Endothelial cell of umbilical vein (primary cell): ENCODE measurements at regions not wholly inside any gene's neighbourhood (a gene's known extent, or its start where the extent isn't known, plus 50 kb on each side); places are given as distances from the start of the nearest gene placed in this dataset.

ENCODE experiments used
- BruUV-seq: library from RNA; stranded (reverse); fragments of 400-500 nt; replicated peaks from 2 replicates; lab custom pipeline; 2021; lab: Mats Ljungman, UMichigan
- CTCF ChIA-PET: fragments of 300-600, 350-600 bp; sonication (Branson Sonifier 250); formaldehyde crosslinking; loops from one replicate; lab custom pipeline; 2021; ENCODE audit warnings: antibody characterized with exemption, inconsistent platforms; lab: Charles Lee
- POLR2A ChIA-PET: fragments of 300-600, 350-600 bp; sonication (Branson Sonifier 250); formaldehyde crosslinking; loops from one replicate; lab custom pipeline; 2021; ENCODE audit warnings: antibody characterized with exemption, inconsistent platforms; lab: Charles Lee
- DNase-seq: peaks from one replicate; pipeline ENCODE4 v3.0.0-alpha.2; 2011; ENCODE audit warnings: low read depth, low spot score
- FAIRE-seq: peaks from 2 replicates; lab custom pipeline; 2011; peaks lifted over from hg19 to GRCh38; lab: Jason Lieb, UNC
- H2AFZ ChIP-seq: 2 replicates; pipeline ENCODE4 v1.6.0; 2012; ENCODE audit warnings: low read depth, low read length, control low read depth, inconsistent platforms
- H3K27ac ChIP-seq: 2 replicates; pipeline ENCODE4 v1.5.1; 2011; ENCODE audit warnings: low read depth, mild to moderate bottlenecking, control low read depth, low read length, moderate library complexity; ENCODE audit not compliant: insufficient read depth
- H3K27me3 ChIP-seq, 2 experiments: 2 replicates each; pipeline versions ENCODE4 v1.6.0 to v1.6.1; 2011; ENCODE audit warnings: low read length in 2 of 2, mixed read lengths in 1 of 2; ENCODE audit not compliant: control insufficient read depth in 2 of 2, insufficient read depth in 2 of 2
- H3K36me3 ChIP-seq, 2 experiments: 2 replicates in 1 of 2; 3 replicates in 1 of 2; pipeline ENCODE4 v1.5.1; 2011; ENCODE audit warnings: low read length in 2 of 2, mild to moderate bottlenecking in 1 of 2, moderate library complexity in 1 of 2; ENCODE audit not compliant: control insufficient read depth in 2 of 2, insufficient read depth in 2 of 2; ENCODE audit errors: extremely low read depth in 1 of 2
- H3K4me1 ChIP-seq: 3 replicates; pipeline ENCODE4 v1.5.1; 2011; ENCODE audit warnings: mild to moderate bottlenecking, low read length; ENCODE audit not compliant: control insufficient read depth, insufficient read depth; ENCODE audit errors: extremely low read depth
- H3K4me2 ChIP-seq: 2 replicates; pipeline ENCODE4 v1.6.1; 2011; ENCODE audit warnings: low read length, control low read depth, mixed read lengths; ENCODE audit not compliant: insufficient read depth
- H3K4me3 ChIP-seq, 3 experiments: fragments of 200-600 bp in 1 of 3; sonication (generic), shearing (Covaris generic) in 1 of 3; replicated peaks in 1 of 3; 2 replicates each; pipeline ENCODE4 v1.5.1; 2011 to 2016; ENCODE audit warnings: control low read depth in 3 of 3, low read length in 3 of 3, mild to moderate bottlenecking in 2 of 3, inconsistent platforms in 1 of 3, low read depth in 1 of 3, moderate library complexity in 1 of 3; ENCODE audit not compliant: insufficient read depth in 1 of 3
- H3K79me2 ChIP-seq: 2 replicates; pipeline ENCODE4 v1.6.0; 2012; ENCODE audit warnings: low read length, inconsistent platforms; ENCODE audit not compliant: control insufficient read depth, insufficient read depth
- H3K9ac ChIP-seq: replicated peaks from 2 replicates; pipeline ENCODE3; 2011; ENCODE audit warnings: low read length, control low read depth; ENCODE audit not compliant: insufficient read depth; ENCODE audit errors: extremely low read depth
- H3K9me1 ChIP-seq: replicated peaks from 3 replicates; pipeline ENCODE4 v1.6.0; 2011; ENCODE audit warnings: mild to moderate bottlenecking, low read length; ENCODE audit not compliant: control insufficient read depth, insufficient read depth; ENCODE audit errors: extremely low read depth
- H3K9me3 ChIP-seq: replicated peaks from 2 replicates; pipeline ENCODE4 v1.5.1; 2012; ENCODE audit warnings: low read length, inconsistent platforms; ENCODE audit not compliant: control insufficient read depth, insufficient read depth
- H4K20me1 ChIP-seq: replicated peaks from 2 replicates; pipeline ENCODE3; 2011; ENCODE audit warnings: mild to moderate bottlenecking, low read length; ENCODE audit not compliant: control insufficient read depth, insufficient read depth; ENCODE audit errors: extremely low read depth
- EZH2 ChIP-seq: IDR thresholded peaks from 2 replicates; pipeline ENCODE4 v1.6.1; 2012; ENCODE audit warnings: borderline replicate concordance, low read depth, mild to moderate bottlenecking, moderate library complexity, low read length, inconsistent platforms; ENCODE audit not compliant: severe bottlenecking
- FOS ChIP-seq: IDR thresholded peaks from 2 replicates; pipeline ENCODE4 v1.6.1; 2011; ENCODE audit warnings: mild to moderate bottlenecking, low read length, moderate library complexity, borderline replicate concordance; ENCODE audit not compliant: insufficient read depth
- GATA2 ChIP-seq: IDR thresholded peaks from 2 replicates; pipeline ENCODE4 v1.7.0; 2011; ENCODE audit warnings: low read depth, mild to moderate bottlenecking, moderate library complexity, mixed read lengths, low read length; ENCODE audit not compliant: insufficient read length, insufficient read depth
- JUN ChIP-seq: IDR thresholded peaks from 2 replicates; pipeline ENCODE4 v1.6.1; 2011; ENCODE audit warnings: borderline replicate concordance, low read depth; ENCODE audit not compliant: insufficient read length, insufficient read depth
- MYC ChIP-seq: IDR thresholded peaks from one replicate; pipeline ENCODE4 v1.6.1; 2011; ENCODE audit warnings: mild to moderate bottlenecking, low read depth, low read length
- POLR2A ChIP-seq: IDR thresholded peaks from 2 replicates; pipeline ENCODE4 v1.6.1; 2012; ENCODE audit warnings: low read depth, mild to moderate bottlenecking, control low read depth, low read length
- POLR2AphosphoS5 ChIP-seq: IDR thresholded peaks from 2 replicates; pipeline ENCODE4 v1.6.1; 2012; ENCODE audit warnings: low read depth, mild to moderate bottlenecking, control low read depth, low read length, moderate library complexity; ENCODE audit not compliant: insufficient read depth
- dilution Hi-C: fragments of 300-500 bp; cut with MboI; formaldehyde crosslinking; loops from one replicate; pipeline ENCODE4 v1.15.0; 2019; ENCODE audit warnings: low sequenced_read_pairs; ENCODE audit not compliant: extremely low pct_ligation_motif_present
- intact Hi-C: fragments of 100-400 bp; cut with micrococcal nuclease; formaldehyde crosslinking; loops from one replicate; pipeline ENCODE4 v1.10.0; 2022

GRCh38 chr1:199956005-199956404, 71.5 kb upstream of the NR5A2 start:
- FAIRE-seq, result no peak
- POLR2A ChIA-PET, result no interaction called here

GRCh38 chr1:199959033-199959774, 68.3 kb upstream of the NR5A2 start:
- Histone ChIP-seq H3K27ac (no peak overlapping the region), H3K4me3 (no peak overlapping the region), H3K4me2 (no peak overlapping the region), H3K4me1 (no peaks in the 10 kb centered on the region), H3K27me3 (no peaks in the 10 kb centered on the region), H3K79me2 (no peaks in the 10 kb centered on the region), H3K36me3 (no peaks in the 10 kb centered on the region), H4K20me1 (no peaks in the 10 kb centered on the region), H3K9me3 (no peaks in the 10 kb centered on the region), H3K9me1 (no peaks in the 10 kb centered on the region), H3K9ac (no peak overlapping the region), H2AFZ (no peak overlapping the region)
- TF ChIP-seq JUN (no peak), EZH2 (no peak), GATA2 (no peak)
- CTCF ChIA-PET, result interaction anchor here (0.6 kb wide), 1 partner anchor 11 kb away, joined by 4 read pairs; no protein-coding TSS in a partner anchor
- intact Hi-C loops, result no loop called here
- no TSS peak for BruUV-seq
- POLR2A ChIA-PET, result no interaction called here
- no peak for FAIRE-seq
- DNase-seq, result no peak
- dilution Hi-C loops, result no loop called here

More at GRCh38 chr1:199956005-199956404, 71.5 kb upstream of the NR5A2 start:
- DNase-seq, result no peak
- Histone ChIP-seq H3K36me3 (no peaks in the 10 kb centered on the region), H4K20me1 (no peaks in the 10 kb centered on the region), H3K27ac (no peak overlapping the region), H2AFZ (no peak overlapping the region), H3K9me1 (no peaks in the 10 kb centered on the region), H3K9ac (no peak overlapping the region), H3K27me3 (no peaks in the 10 kb centered on the region), H3K79me2 (no peaks in the 10 kb centered on the region), H3K9me3 (no peaks in the 10 kb centered on the region), H3K4me3 (no peak overlapping the region), H3K4me2 (no peak overlapping the region), H3K4me1 (no peaks in the 10 kb centered on the region)
- no TSS peak for BruUV-seq
- dilution Hi-C loops (no loop called here), intact Hi-C loops (no loop called here)
- CTCF ChIA-PET, result interaction anchor here (0.9 to 1.5 kb wide), 2 partner anchors 16 to 320 kb away, joined by 3 read pairs; no protein-coding TSS in a partner anchor
- TF ChIP-seq POLR2A (no peak), FOS (no peak), GATA2 (no peak), POLR2AphosphoS5 (no peak), JUN (no peak), EZH2 (no peak), MYC (no peak)
